ENCODE measurements at regions not wholly inside any gene's neighbourhood (a gene's known extent, or its start where the extent isn't known, plus 50 kb on each side); places are given as distances from the start of the nearest gene placed in this dataset.

- no peak for DNase-seq
- Histone ChIP-seq H3K9me2 (ENCODE audit: insufficient read depth) (no peaks in the 10 kb centered on the region), H2AFZ (no peak overlapping the region), H3K27me3 (replicated peaks; ENCODE audit: insufficient read depth) (no peaks in the 10 kb centered on the region), H3K4me2 (ENCODE audit: unreplicated experiment) (no peak overlapping the region), H3K27ac (no peak overlapping the region), H3K9ac (no peak overlapping the region), H3K4me3 (no peak overlapping the region), H3K4me1 (ENCODE audit: insufficient read depth) (no peaks in the 10 kb centered on the region), H3K79me2 (ENCODE audit: insufficient read depth) (no peaks in the 10 kb centered on the region), H4K20me1 (ENCODE audit: insufficient read depth) (no peaks in the 10 kb centered on the region), H3F3A (ENCODE audit: insufficient read depth) (no peaks in the 10 kb centered on the region), H3K36me3 (ENCODE audit: low read depth) (no peaks in the 10 kb centered on the region), H3K9me3 (ENCODE audit: low read depth) (no peaks in the 10 kb centered on the region)
- in situ Hi-C loops (cut with MboI): no loop called here
- TF ChIP-seq EZH2phosphoT487 (IDR thresholded peaks at IDR 0.05; ENCODE audit: insufficient read depth, low read depth) (no peak), EZH2 (IDR thresholded peaks at IDR 0.05; ENCODE audit: insufficient read depth, poor library complexity, severe bottlenecking) (no peak)
- WGBS, 2 experiments (ENCODE audit: low coverage in 1 of 2, low lambda C conversion rate in 2 of 2, missing lambda C conversion rate in 2 of 2): 42 to 52% methylated on average over 8 of the region's 8 CpGs
Observed at GRCh38 chr5:3047212-3047774, 295.8 kb upstream of the IRX2 start.

GRCh38 chr5:3043600-3043999 lies 292.1 kb upstream of the IRX2 start:
- Histone ChIP-seq H3K4me1 (ENCODE audit: insufficient read depth) (no peaks in the 10 kb centered on the region), H4K20me1 (ENCODE audit: insufficient read depth) (no peaks in the 10 kb centered on the region), H3K27ac (no peak overlapping the region), H2AFZ (no peak overlapping the region), H3K4me3 (no peak overlapping the region), H3K4me2 (ENCODE audit: unreplicated experiment) (no peak overlapping the region), H3K9me3 (ENCODE audit: low read depth) (no peaks in the 10 kb centered on the region), H3K36me3 (ENCODE audit: low read depth) (no peaks in the 10 kb centered on the region), H3K9ac (no peak overlapping the region), H3K9me2 (ENCODE audit: insufficient read depth) (no peaks in the 10 kb centered on the region), H3K27me3 (replicated peaks; ENCODE audit: insufficient read depth) (no peaks in the 10 kb centered on the region), H3K79me2 (ENCODE audit: insufficient read depth) (no peaks in the 10 kb centered on the region), H3F3A (ENCODE audit: insufficient read depth) (no peaks in the 10 kb centered on the region)
- no peak for DNase-seq
- TF ChIP-seq EZH2 (IDR thresholded peaks at IDR 0.05; ENCODE audit: insufficient read depth, poor library complexity, severe bottlenecking): no peak
- TF ChIP-seq EZH2phosphoT487 (IDR thresholded peaks at IDR 0.05; ENCODE audit: insufficient read depth, low read depth): no peak
- in situ Hi-C loops (cut with MboI): no loop called here

DNA sequence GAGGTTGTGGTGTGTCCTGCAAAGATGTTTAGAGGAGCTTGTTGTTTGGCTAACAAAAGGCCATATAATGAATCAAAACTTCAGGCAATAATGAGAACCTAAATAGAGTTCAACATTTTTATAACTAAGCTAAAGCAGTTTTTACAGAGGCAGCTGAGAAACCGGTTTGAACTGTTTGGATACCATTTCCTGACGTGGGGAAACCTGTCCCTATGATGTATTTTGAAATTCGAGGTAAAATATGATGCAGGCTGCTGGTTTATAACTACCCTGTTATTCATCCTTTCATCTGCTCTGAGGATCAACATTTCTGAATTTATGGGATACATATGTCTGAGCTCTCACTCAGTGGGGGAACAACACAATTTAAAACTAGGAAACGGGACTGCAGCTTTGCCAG lies 289.5 kb upstream of the IRX2 start:
- no peaks in the 10 kb centered on the region for H3K36me3 ChIP-seq (ENCODE audit: low read depth)
- in situ Hi-C loops (cut with MboI): no loop called here
- H4K20me1 ChIP-seq (ENCODE audit: insufficient read depth): no peaks in the 10 kb centered on the region
- H3K4me1 ChIP-seq (ENCODE audit: insufficient read depth): no peaks in the 10 kb centered on the region
- H3K79me2 ChIP-seq (ENCODE audit: insufficient read depth): no peaks in the 10 kb centered on the region
- no peak overlapping the region for H3K9ac ChIP-seq
- H3K4me2 ChIP-seq (ENCODE audit: unreplicated experiment): no peak overlapping the region
- no peaks in the 10 kb centered on the region for H3K27me3 ChIP-seq (replicated peaks; ENCODE audit: insufficient read depth)
- DNase-seq: no peak
- H3K4me3 ChIP-seq: no peak overlapping the region
- H3F3A ChIP-seq (ENCODE audit: insufficient read depth): no peaks in the 10 kb centered on the region
- H2AFZ ChIP-seq: no peak overlapping the region
- H3K27ac ChIP-seq: no peak overlapping the region
- H3K9me3 ChIP-seq (ENCODE audit: low read depth): no peaks in the 10 kb centered on the region
- no peak for TF ChIP-seq EZH2 (IDR thresholded peaks at IDR 0.05; ENCODE audit: insufficient read depth, poor library complexity, severe bottlenecking)
- no peak for TF ChIP-seq EZH2phosphoT487 (IDR thresholded peaks at IDR 0.05; ENCODE audit: insufficient read depth, low read depth)
- H3K9me2 ChIP-seq (ENCODE audit: insufficient read depth): no peaks in the 10 kb centered on the region
- WGBS, 2 experiments (ENCODE audit: low coverage in 1 of 2, low lambda C conversion rate in 2 of 2, missing lambda C conversion rate in 2 of 2): 1 to 5% methylated on average over 4 of the region's 4 CpGs

GRCh38 chr5:3036041-3036788 lies 284.7 kb upstream of the IRX2 start:
- Histone ChIP-seq H3K4me3 (no peak overlapping the region), H3F3A (ENCODE audit: insufficient read depth) (no peaks in the 10 kb centered on the region), H3K79me2 (ENCODE audit: insufficient read depth) (no peaks in the 10 kb centered on the region), H4K20me1 (ENCODE audit: insufficient read depth) (no peaks in the 10 kb centered on the region), H3K4me1 (ENCODE audit: insufficient read depth) (no peaks in the 10 kb centered on the region), H3K9me3 (ENCODE audit: low read depth) (no peaks in the 10 kb centered on the region), H3K27ac (no peak overlapping the region), H3K36me3 (ENCODE audit: low read depth) (no peaks in the 10 kb centered on the region), H3K27me3 (replicated peaks; ENCODE audit: insufficient read depth) (no peaks in the 10 kb centered on the region), H3K9me2 (ENCODE audit: insufficient read depth) (no peaks in the 10 kb centered on the region), H2AFZ (no peak overlapping the region), H3K4me2 (ENCODE audit: unreplicated experiment) (no peak overlapping the region), H3K9ac (no peak overlapping the region)
- in situ Hi-C loops (cut with MboI): no loop called here
- WGBS, 2 experiments (ENCODE audit: low coverage in 1 of 2, low lambda C conversion rate in 2 of 2, missing lambda C conversion rate in 2 of 2): 51 to 56% methylated on average over 14 of the region's 14 CpGs
- TF ChIP-seq EZH2phosphoT487 (IDR thresholded peaks at IDR 0.05; ENCODE audit: insufficient read depth, low read depth) (no peak), EZH2 (IDR thresholded peaks at IDR 0.05; ENCODE audit: insufficient read depth, poor library complexity, severe bottlenecking) (no peak)
- no peak for DNase-seq

All from GM23248 (cell line).